Colonic mucosa (tissue), 4 donors: ENCODE measurements at regions not wholly inside any gene's neighbourhood (a gene's known extent, or its start where the extent isn't known, plus 50 kb on each side); places are given as distances from the start of the nearest gene placed in this dataset.

Experiments
- DNase-seq: peaks from one replicate; pipeline ENCODE4 v3.0.0-alpha.2; 2020
- H3K27ac ChIP-seq: fragments of 200-600 bp; one replicate; pipeline ENCODE4 v1.8.0; 2021
- H3K27me3 ChIP-seq: fragments of 200-600 bp; one replicate; pipeline ENCODE4 v1.8.0; 2021
- H3K36me3 ChIP-seq: fragments of 200-600 bp; one replicate; pipeline ENCODE4 v1.8.0; 2021
- H3K4me1 ChIP-seq: fragments of 200-600 bp; one replicate; pipeline ENCODE4 v1.8.0; 2021; ENCODE audit warnings: mild to moderate bottlenecking
- H3K4me3 ChIP-seq: fragments of 200-600 bp; one replicate; pipeline ENCODE4 v1.8.0; 2021
- H3K9ac ChIP-seq, 2 donors: one replicate each; pipeline ENCODE4 v1.7.0; 2013; ENCODE audit warnings: control low read depth in 2 of 2, low read depth in 2 of 2, low read length in 2 of 2
- H3K9me3 ChIP-seq: fragments of 200-600 bp; one replicate; pipeline ENCODE4 v1.8.0; 2021
- CTCF ChIP-seq: fragments of 200-600 bp; IDR thresholded peaks from one replicate; pipeline ENCODE4 v1.8.0; 2022; ENCODE audit warnings: antibody characterized with exemption, mild to moderate bottlenecking
- intact Hi-C: fragments of 100-400 bp; cut with DNase I; formaldehyde crosslinking; loops from one replicate; pipeline ENCODE4 v1.14.1; 2022
- donor health status: healthy.
- donor health status: DM: no; HTN: no; CAD: no.
- donor health status: DM: no; HTN: no; CAD: no.

DNA sequence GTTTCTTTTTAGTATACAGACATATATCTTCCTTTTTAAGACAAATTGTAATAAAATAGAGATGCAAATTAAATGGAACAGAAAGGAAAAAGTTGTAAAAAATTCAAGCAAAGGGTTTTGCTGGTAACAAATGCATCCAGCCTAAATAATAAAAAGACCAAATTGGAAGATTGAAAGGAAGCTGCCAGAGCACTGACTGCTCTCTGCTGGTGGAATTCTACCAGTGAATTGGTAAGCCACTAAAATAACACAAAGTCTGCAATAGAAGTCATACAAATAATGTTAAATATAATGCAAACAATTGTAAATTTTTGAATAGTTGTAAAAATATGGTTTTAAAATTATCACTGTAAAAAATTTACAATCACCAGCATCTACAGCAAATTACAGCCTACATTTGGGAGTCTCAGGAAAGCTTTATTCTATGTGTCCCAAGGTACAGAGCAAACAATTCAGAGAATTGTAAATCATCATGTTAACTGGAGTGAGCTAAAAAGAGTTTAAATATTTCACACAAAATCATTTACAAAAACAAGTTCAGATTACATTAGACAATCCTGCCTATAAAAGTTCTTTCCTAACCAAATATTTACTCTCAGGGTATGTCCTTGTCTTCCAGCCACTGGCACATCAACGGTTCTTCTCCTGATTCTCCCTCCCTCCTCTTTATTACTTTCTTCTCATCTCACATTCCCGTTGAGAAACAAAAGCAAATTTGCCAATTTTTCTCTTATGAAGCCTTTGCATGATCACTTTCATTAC is 1322.5 kb downstream of the PCDH7 start:
- Histone ChIP-seq H3K4me3 (no peak overlapping the region), H3K36me3 (no peaks in the 10 kb centered on the region), H3K9ac (no peak overlapping the region), H3K9me3 (no peaks in the 10 kb centered on the region), H3K4me1 (no peaks in the 10 kb centered on the region), H3K27me3 (no peaks in the 10 kb centered on the region), H3K27ac (no peak overlapping the region)
- intact Hi-C loops, result no loop called here
- no peak for DNase-seq
- no peak for TF ChIP-seq CTCF

DNA sequence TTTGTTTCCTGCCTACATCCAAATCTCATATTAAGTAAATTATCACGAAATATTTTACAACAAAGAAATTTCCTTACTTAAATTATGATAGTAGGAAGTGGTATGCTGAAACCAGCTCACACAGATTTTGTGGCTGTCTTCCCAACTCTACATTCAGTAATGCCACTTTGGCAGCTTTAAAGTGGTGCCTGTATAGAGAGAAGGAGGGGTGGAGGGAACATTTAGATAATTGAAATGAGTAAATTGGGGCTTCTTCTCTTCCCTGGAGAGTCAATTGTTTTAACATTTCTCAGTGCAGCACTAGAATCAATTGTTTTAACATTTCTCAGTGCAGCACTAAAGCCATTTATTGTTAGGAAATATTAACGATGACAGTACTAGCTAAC is 1323.1 kb downstream of the PCDH7 start:
- no peaks in the 10 kb centered on the region for H3K4me1 ChIP-seq
- no peak for TF ChIP-seq CTCF
- intact Hi-C loops, result no loop called here

DNA sequence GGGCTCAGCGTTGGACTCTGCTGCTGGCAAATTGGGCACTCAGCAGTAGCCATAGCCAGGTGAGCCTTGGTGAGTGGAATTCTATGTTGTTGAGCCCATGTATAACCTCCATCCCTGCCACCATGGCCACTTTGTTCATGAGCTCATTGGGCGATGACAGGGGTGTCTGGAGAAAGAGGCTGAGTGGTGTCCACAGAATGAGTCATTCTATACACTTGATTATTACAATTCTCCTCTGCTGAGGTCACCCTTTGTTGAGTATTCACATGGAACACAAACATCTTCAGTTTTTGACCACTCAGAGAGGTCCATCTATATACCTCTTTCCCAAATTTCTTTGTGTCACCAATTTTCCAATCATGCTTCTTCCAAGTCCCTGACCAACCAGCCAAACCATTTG is 1341.7 kb downstream of the PCDH7 start:
- no peak for DNase-seq
- Histone ChIP-seq H3K27ac (no peak overlapping the region), H3K27me3 (no peaks in the 10 kb centered on the region), H3K9me3 (no peaks in the 10 kb centered on the region), H3K4me3 (no peak overlapping the region), H3K36me3 (no peaks in the 10 kb centered on the region), H3K4me1 (no peaks in the 10 kb centered on the region), H3K9ac (no peak overlapping the region)
- no peak for TF ChIP-seq CTCF
- intact Hi-C loops, result no loop called here

More for the DNA sequence above, 1323.1 kb downstream of the PCDH7 start:
- no peak overlapping the region for H3K4me3 ChIP-seq
- no peaks in the 10 kb centered on the region for H3K27me3 ChIP-seq
- no peaks in the 10 kb centered on the region for H3K36me3 ChIP-seq
- no peak for DNase-seq
- no peak overlapping the region for H3K9ac ChIP-seq
- no peak overlapping the region for H3K27ac ChIP-seq
- no peaks in the 10 kb centered on the region for H3K9me3 ChIP-seq

- Histone ChIP-seq H3K36me3 (no peaks in the 10 kb centered on the region), H3K27me3 (no peaks in the 10 kb centered on the region), H3K4me1 (no peaks in the 10 kb centered on the region), H3K4me3 (no peak overlapping the region), H3K27ac (no peak overlapping the region), H3K9me3 (no peaks in the 10 kb centered on the region), H3K9ac (no peak overlapping the region)
- no peak for DNase-seq
- intact Hi-C loops, result no loop called here
- no peak for TF ChIP-seq CTCF
Observed at GRCh38 chr4:32073542-32073941, 1353.4 kb downstream of the PCDH7 start.

DNA sequence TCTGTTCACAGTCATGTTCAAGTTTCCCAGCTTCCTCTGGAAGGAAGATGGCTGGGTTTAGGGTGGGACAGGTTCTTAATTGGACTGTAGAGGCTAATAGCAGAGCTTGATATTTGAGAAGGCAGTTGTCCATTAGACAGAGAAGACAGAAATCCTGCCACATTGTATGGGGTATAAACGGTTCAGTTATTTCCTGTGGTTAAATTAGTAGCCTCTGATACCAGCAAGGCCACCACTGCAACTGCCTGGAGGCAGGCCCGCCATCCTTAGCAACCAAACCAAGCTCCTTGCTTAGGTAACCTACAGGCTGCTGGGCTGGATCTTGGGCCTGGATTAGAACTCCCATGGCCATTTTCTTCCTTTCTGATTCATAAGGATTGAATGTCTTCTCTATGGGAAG is 1367.0 kb downstream of the PCDH7 start:
- no peak overlapping the region for H3K27ac ChIP-seq
- no peak for TF ChIP-seq CTCF
- H3K36me3 ChIP-seq, result no peaks in the 10 kb centered on the region
- no peak overlapping the region for H3K9ac ChIP-seq
- no peaks in the 10 kb centered on the region for H3K4me1 ChIP-seq
- no peak overlapping the region for H3K4me3 ChIP-seq
- H3K9me3 ChIP-seq, result no peaks in the 10 kb centered on the region
- DNase-seq, result no peak
- no peaks in the 10 kb centered on the region for H3K27me3 ChIP-seq
- intact Hi-C loops, result no loop called here
